Right kidney (tissue), 1 donor: ENCODE measurements at regions not wholly inside any gene's neighbourhood (a gene's known extent, or its start where the extent isn't known, plus 50 kb on each side); places are given as distances from the start of the nearest gene placed in this dataset.

ENCODE experiments used
- DNase-seq: peaks from one replicate; pipeline ENCODE4 v3.0.0-alpha.2; 2016

DNA sequence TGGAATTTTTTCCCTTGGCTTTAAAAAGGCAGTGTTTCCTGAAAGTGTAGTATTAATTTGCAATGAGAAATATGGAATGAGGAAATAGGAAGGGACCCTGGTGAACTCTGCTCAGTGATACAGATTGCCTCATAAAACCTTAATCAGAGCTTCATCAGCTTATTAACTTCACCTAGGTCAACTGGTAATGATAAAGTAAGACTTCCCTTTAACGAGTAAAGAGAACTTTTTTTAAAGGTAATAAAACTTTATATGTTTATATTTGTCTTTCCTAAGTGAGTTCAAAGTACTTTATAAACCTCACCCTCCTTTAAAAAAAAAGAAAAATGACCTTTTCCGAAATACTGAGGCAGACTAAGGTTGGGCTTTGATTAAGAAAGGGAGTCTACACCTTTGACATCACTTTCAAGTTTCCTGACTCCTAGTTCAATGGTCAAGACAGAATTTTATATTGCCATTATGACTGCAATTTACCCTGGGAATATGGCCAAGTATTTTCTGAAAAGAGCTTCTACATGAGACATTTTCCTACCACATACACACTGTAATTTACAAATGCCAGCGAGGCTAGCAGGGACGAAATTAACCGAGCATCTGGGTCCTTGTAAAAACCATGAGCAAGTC is 706.3 kb upstream of the TENM3 start:
- DNase-seq, result no peak

DNA sequence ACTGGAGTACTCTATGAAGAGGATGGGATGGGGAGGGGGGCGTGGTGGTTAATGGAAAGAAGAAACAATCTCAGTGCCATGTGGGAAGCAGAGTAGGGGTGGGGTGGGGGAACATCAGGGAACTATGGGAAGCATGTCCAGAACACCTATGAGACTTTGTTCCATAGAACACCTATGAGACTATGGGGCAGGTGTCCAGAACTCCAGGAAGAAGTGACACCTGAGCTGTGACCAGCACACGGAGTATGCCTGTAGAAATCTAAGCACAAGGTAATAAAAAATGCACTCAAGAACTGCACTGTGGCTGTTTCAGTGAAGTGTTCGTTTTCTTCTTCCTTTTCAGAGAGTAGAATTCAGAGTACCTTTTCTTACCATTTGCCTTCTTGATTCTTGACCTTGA is 704.8 kb upstream of the TENM3 start:
- DNase-seq, result no peak

DNA sequence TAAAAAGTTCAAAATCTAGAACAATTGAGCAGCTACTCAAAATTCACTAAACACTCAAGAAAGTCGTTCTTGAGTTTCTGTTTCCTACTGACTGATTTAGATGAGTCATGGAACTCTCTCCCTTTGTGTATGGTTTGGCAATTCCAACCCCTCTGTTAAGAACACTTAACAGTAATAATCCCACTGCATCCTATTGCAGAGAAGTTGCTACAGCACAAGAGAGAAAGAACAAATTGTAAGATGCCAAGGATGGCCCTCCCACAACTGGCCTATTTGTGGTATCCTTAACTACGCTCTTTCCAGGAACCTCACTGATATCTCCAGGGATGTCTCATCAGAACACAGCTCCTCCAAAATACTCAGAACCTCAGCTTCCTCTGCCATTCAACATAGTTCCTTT is 701.8 kb upstream of the TENM3 start:
- DNase-seq, result no peak

DNA sequence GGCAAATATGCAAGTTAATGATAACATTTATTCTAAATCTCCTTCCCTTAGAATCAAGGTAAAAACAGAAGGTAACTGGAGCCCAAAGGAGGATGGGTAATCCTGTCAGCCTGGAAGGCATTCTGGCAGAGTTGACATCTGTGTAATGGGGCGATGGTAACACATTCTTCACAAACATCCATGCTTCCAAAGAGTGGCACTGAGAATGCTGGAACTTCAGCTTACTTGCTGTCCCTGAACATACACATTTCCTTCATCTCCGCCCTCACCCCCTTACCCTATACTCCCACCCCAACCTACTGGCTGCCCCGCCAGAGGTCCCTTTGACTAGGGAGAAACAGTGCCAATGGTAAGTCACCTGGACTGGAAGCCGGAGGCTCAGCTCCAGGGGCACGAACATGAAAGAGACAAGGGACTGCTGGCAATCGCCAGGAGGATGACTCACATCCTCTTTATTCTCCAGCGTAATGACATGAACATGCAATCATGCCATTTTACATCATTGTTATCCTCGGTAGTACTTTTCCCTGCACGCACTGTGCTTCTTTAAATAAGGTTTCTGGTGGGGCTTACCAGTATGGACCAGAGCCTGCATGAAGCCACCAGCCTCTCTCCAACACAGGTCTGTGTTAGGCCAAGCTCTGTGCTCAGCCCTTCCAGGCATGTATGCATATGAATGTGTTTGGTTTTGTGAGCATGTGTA is 694.2 kb upstream of the TENM3 start:
- DNase-seq, result no peak

DNA sequence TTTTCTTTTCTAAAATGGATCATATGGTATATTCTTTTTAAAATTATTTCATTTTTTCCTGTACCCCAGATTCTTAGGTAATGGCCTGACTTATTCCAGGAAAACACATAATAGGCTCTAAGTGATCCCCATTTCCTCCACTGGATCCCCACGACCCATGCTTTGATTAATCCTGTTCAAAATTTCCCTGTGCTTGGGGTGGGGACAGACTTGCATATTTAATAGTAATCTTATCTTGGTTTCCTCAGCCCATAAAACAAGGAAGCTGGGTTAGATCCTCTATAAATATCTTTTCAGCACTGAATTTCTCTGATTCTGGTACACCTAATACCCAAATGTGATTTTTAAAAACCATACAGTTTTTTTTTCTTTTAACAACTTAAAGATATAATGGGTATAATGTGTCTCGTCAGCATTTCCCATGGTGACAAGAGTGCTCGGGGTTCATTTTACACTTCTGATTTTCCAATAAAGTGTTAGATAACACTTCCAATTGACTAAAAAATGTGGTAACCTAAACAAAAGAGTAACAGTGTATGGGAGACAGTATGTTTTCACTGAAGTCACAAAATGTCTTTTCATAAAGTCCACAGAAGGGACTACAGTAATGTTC is 693.5 kb upstream of the TENM3 start:
- DNase-seq, result no peak

DNA sequence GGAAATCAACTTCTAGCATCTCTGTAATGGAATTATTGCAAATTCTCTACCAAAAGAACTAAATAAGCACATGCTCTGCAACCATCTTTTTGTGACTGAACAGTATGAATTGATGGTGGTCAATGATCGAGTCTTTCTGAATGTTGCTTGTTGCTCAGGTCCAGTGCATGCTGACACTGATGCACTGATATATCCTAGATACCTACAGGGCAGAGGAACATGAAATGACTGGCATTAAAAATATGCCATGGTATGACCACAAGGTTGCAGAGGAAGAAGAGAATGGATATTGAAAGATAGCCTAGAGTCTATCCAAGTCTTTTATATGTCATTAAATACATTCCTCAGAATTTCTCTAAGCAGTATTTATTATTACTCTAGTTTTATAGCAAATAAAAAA is 692.8 kb upstream of the TENM3 start:
- DNase-seq, result no peak

DNA sequence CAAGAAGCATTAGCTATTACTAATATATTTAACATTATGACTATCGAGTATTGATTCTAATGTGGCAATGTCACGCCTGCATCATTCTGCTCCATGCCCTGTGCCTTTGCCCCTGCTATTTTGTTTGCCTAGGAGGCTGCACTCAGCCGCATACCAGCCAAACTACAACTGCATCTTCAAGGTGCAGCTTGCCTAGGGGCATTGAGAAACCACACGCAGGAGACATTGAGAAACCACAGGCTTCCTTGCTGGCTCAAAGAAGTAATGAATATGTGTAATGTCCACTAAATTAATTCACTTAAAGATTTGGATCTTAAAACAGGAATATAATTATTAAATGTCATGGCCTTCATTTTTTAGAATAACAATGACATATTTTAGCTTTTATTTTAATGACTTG is 683.6 kb upstream of the TENM3 start:
- no peak for DNase-seq

DNA sequence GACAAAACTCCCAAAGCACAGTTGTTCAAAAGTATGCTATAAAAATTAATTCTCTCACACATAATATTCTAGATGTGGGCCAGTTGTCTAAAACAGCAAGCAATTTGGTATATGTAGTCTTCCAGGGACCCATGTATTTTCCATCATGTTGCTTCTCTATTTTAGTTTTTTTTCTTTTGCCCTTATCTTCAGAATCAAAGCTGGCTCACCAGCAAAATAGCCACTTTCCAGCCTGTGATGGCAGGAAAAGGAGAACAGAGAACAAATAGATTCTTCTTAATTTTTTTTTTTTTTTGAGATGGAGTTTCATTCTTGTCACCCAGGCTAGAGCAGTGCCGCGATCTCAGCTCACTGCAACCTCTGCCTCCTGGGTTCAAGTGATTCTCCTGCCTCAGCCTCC is 680.8 kb upstream of the TENM3 start:
- no peak for DNase-seq

DNA sequence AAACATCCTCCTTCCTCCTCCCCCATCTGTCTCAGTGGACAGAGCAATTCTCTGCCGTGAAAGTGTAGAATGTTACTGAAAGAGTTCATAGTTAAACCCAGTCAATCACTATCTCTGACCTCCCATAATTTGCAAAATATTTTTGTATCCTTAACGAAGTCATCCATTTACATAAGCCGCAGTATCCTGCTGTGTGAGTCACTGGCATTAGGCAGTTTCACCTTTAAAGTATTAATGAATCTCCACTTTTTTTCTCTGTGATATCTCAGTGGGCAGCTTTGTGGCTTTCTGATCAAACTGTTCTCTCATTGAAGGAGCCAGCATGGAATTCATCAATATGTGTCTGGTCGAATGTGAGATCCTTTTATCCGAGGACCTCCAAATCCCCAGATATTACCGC is 678.6 kb upstream of the TENM3 start:
- no peak for DNase-seq

DNA sequence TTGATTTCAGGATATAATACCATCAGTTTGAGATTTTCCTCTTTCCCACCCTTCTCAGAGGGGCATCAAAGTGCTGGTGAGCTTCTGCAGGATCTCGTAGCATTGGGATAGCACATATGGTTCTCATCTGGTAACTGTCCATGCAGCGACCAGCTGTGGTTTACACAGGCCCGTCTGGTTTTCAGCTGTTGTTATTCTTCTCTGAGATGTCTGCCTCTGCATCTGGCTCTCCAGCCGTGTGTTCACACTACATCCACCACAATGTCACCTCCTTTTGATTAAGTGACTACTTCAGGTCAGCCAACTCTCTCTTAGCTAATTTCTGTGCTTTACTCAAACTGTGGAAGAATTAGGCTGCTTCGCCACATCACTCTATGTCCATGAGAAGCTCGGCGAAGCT is 676.7 kb upstream of the TENM3 start:
- peak; percentile 21 for DNase-seq

DNA sequence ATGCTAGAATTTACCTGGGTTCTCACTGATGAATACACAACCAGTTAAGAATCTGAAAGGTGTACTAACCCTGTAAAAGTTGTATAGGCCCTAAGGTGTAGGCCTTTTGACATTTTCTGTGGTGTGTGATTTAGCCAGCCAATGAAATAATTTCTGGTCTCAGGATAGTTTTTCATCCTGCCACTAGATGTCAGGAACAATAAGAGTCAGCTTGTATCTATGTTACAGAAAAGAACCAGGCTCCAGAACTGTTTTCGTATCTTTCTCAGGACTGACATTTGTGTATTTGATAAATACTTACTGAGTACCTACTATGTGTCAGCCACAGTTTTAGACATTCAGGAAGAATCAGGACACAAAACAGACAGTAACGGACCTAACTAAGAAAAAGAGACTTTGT is 673.6 kb upstream of the TENM3 start:
- DNase-seq, result no peak

DNA sequence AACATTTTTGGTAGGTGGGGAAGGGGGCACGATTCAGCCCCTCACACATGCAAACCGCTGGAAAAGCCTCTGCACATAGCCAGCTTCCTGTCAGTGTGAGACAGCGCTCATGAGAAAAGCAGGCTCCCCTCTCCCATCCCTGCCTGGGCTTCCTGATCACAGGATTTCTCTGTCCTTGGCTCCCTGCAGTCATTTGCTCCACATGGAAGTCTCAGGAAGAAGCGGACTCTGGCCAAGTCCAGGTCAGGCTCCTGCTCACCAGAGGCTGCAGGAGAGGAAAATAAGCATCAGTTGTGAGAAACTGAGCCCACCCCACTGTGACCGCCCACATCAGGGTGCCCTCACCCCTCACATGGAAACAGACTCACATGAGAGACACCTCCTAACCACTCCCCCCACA is 664.3 kb upstream of the TENM3 start:
- no peak for DNase-seq

DNA sequence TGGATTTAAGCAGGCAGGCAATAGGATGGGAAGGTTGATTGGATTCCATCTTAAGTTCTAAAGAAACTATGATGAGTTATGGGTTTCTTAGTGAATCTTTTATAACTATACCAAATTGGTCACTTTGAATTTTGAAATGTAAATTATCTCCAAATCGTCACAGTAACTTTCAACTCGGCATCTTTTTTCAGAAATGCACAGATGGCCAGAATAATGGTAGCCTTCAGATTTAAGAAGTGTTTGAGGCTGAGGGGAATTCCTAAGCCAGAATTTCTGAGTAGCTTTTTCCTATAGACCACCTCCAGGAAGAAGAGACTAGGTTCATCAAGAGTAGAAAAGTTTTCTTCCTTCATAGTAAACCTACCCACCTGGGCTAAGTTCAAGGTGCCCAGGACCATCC is 663.7 kb upstream of the TENM3 start:
- DNase-seq, result no peak

DNA sequence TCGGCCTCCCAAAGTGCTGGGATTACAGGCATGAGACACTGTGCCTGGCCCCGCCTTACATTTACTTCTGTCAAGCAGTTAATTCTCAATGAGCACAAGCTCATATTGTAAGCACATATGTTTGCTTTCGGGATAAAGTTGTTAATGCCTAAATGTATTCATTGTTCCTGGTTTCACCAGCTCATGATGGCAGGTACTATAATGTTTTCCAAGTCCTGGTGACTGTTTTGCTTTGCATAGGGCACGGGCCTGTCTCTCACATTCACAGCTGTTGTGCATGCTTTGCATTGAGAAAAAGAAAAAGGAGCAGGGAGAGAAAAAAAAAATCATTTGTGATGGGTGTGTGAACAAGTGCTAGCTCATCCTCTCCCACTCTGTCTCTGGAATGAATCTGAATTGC is 661.2 kb upstream of the TENM3 start:
- DNase-seq, result no peak

DNA sequence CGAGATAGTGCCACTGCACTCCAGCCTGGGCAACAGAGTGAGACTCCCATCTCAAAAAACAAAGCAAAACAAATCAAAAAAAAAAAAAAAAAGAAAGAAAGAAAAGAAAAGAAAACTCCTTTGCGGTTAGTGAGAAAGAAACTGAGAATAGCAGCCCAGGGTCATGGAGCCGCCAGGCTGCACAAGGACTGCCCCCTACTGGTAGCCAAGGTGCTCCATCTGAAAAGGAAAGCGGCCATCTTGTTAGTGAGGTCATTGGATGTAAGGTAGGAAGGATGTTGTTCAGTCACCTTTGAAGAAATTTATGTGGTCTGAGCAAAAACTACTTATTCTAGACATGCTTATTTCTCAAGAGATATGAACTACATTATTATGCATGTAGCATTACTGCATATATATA is 660.6 kb upstream of the TENM3 start:
- DNase-seq, result no peak

DNA sequence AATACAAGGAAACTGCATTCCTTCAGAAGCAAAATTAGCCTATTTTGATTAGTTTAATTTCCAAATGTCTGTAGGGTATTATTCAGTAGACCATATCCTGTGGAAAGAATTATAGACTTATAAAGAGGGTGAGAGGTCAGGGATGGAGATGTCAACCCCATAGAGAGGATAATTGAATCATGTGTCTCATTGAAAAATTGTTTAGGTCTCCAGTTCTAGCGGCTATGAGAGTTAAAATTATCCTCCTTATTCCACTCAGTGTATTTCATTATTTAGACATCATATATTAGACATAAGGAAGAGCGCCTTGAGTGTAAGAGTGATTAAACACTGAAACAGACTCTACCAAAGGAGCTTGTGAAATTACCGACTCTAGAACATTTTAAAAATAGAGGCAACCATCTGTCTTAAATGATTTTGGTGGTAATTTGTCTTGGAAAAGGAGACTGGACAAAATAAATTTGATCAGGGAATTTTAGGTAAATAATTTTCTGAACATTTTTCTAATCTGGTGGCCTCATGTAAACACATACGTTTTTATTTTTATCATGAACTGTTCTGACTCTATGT is 654.4 kb upstream of the TENM3 start:
- no peak for DNase-seq

DNA sequence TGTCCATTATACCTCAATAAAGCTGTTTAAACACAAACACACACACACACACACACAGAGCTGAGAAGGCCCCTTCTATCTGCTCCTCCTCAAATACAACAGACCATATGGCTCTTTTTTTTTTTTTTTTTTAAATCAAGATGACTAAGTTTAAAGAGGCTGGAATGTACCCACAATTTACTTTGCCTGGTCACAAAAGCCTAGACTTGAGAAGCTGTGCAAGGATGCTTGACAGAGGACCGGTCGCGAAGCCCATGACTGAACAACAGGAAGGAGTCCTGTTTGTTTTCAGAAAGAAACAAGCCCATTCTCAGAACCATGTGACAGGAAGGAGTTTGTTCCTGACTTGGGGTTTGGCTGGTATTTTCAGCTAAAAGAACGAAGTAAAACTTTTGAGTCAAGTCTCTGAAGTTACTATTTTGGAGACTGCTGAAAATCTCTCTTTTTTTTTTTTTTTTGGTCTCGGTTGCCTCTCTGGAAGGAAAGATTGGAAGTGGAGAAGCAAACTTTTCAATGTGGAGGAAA is 650.9 kb upstream of the TENM3 start:
- DNase-seq, result no peak

DNA sequence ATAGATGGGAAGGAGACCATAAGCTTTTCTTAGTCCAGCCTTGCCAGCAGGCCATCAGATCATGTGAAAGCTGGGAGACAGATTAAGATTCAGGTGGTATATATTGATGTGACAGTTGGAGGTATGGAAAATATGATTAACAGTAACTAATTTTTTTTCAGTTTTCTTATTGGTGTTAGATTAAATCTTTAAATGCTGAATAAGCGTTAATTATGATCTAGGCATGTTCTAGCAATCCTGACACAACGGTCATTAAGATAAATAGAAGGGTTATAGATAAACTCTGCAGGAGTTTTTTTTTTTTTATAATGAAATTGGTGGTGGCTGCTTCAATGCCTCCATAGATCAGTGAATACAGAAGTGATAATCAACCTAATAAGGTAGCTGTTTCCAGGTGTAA is 649.5 kb upstream of the TENM3 start:
- no peak for DNase-seq

DNA sequence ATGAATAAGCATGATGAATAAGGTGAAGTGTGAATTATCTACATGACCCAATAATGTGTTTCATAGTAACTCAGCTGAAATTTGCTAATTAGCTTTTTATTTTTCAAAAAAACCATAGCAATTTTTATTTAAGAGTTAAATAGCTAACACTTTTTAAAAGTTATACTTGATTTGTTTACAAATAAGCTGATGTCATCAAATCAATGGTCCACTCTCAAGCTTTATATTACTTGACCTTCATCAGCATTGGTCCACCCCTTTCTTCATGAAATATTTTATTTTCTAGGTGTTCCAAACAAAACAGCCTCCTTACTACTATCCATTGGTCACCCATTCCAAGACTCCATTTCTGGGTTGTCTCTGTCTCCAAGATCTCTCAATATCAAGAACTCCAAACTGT is 649.0 kb upstream of the TENM3 start:
- no peak for DNase-seq

DNA sequence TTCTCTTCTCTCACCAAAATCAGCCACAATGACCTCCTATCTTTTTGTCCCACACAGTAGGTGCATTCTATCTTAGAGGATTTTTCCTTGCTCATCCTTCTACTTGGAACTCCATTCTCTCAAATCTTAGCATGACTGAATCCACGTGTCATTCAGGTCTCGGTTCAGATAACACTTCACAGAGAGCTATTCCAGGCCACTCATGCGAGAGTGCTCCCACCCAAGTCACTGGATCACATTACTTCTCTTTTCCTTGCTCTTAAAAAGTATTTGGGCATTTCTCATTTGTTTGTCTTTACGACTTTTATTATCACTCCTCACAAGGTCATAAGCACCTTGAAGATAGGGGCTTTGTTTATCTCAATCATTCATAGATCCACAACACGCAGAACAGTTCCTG is 647.5 kb upstream of the TENM3 start:
- DNase-seq, result no peak

DNA sequence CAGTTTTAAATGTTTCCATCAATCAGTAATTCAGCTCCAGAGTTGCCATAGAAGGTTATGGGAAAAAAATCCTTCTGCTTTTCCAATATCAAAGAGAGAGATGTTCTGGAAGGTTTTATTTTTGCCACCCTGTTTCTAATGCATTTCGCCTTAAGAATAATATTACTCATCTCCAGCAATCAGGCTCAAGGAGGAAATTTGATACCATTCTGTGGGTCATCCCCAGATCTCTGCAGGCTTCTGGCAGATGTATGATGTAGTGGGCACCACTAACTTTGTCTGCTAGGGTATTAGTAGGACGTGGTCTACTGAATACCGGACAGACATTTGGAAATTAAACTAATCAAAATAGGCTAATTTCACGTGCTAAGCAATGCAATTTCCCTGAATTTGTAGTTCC is 645.4 kb upstream of the TENM3 start:
- DNase-seq, result no peak

DNA sequence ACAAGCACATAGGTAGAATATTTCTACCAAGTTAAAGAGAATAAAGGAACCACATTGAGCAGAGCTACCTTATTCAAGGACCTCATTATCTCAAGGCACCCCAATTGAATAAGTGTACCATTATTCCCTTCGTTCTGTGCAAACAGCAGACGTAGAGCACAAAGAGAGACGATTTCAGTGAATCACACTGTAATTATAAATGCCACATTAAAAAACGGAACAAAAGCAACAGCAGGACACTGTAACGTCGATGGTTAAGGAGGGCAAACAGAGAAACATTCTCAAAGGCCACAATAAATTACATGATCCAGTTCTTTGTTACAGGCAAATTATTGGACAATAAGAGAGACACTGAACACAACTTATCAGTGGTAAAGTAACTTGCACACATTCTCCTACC is 644.1 kb upstream of the TENM3 start:
- DNase-seq, result no peak

DNA sequence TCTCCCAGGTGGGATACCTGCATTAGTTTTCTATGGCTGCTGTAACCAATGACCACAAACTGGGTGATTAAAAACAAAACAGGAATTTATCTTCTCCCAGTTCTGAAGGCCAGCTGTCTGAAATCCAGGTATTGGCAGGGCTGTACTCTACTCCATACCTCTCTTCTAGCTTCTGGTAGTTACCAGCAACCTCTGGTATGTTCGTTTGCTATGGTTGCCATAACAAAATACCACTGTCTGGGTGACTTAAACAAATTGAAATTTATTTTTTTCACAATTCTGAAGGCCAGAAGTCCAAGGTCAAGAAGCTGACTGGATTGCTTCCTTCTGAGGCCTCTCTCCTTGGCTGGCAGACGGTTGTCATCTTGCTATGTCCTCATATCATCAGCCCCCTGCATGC is 642.1 kb upstream of the TENM3 start:
- no peak for DNase-seq

DNA sequence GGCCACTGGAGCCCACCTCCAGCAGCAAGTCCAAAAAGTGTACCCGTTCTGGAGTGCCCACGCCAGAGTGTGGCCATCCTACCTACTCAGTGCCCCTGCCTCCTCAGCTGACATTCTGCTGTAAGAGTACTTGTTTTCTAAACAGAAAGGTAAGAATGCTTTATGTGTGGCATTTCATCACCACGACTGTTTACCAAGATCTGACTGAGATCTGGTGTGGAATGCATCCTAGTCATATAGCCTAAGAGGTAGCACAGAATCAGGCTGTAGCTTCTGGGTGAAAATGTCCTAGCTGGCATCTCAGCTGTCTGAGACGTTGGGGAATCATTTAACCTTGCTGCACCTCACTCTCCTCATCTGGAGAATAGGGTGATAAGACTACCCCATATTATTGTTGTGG is 638.7 kb upstream of the TENM3 start:
- no peak for DNase-seq
